Sciatic nerve (tissue), 2 donors: ENCODE measurements at regions not wholly inside any gene's neighbourhood (a gene's known extent, or its start where the extent isn't known, plus 50 kb on each side); places are given as distances from the start of the nearest gene placed in this dataset.
"Not testable (repeated sequence)": the region's sequence is repeated elsewhere in the genome, so short reads cannot be mapped to it uniquely, and the experiment has no call there.

ENCODE experiments used
- ATAC-seq: fragments of 200-7000 bp; cut with Tn5 transposase; one replicate; pipeline ENCODE4 v1.9.1; 2020; ENCODE audit warnings: mild to moderate bottlenecking, moderate library complexity
- DNase-seq: peaks from one replicate; pipeline ENCODE4 v3.0.0-alpha.2; 2020; ENCODE audit warnings: low spot score
- intact Hi-C: fragments of 100-400 bp; cut with DNase I; formaldehyde crosslinking; loops from one replicate; pipeline ENCODE4 v1.14.2; 2022
- donor health status: DM: no; HTN: no; CAD: no.
- donor health status: DM: no; HTN: no; CAD: no.

DNA sequence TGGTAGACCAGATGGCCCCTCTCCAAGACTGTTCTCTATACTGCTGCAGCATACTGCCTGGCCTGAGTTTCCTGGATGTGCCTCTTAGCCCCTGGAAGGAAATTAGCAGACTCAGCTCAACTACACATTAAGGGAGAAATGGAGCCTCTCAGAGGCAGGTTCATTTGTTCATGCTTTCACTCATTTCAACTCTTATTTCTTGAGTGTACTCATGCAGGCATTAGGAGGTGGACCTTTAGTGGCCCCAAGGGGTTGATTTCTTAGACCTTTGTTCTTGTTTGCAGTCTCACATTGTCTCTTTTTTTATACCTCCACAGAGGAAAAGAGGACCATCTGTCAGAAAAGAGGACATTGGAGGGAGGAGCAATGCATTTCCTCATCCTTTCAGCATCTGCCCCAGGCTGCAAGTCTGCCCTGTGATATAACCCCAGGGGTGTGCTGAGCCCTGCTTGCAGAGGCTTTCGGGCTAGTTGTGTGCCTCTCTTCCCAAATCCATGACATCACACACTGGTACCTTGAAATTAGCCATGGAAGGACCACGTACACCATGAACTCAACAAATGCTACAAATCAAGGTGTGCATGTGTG is 456.2 kb downstream of the CD83 start:
- ATAC-seq = no peak
- DNase-seq = no peak
- intact Hi-C loops = no loop called here

DNA sequence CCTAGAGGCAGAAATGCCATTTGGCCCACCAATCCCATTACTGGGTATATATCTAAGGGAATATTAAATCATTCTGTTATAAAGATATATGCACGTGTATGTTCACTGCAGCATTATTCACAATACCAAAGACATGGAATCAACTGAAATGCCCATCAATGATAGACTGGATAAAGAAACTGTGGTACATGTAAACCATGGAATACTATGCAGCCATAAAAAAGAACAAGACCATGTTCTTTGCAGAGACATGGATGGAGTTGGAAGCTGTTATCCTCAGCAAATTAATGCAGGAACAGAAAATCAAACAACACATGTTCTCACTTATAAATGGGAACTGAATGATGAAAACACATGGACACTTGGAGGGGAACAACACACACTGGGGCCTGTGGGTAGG is 458.4 kb downstream of the CD83 start:
- DNase-seq = no peak
- ATAC-seq = no peak
- intact Hi-C loops = no loop called here

DNA sequence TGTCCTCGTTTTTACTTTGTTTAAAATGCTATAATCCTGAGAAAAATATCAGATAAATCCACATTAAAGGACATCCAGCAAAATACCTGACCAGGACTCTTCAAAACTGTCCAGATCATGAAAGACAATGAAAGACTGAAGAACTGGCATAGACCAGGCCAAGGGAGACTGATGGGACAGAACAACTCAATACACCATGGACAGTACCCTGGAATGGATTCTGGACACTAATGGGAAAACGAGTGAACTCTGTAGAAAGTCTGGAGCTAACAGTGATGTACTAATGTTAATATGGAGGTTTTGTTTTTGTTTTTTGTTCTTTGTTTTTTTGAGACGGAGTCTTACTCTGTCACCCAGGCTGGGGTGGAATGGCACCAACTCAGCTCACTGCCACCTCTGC is 461.4 kb downstream of the CD83 start:
- ATAC-seq (no peak), DNase-seq (no peak)

GRCh38 chr6:14582749-14583148 is 465.2 kb downstream of the CD83 start:
- intact Hi-C loops = no loop called here
- DNase-seq (no peak), ATAC-seq (no peak)

More for the DNA sequence above, 461.4 kb downstream of the CD83 start:
- intact Hi-C loops = no loop called here

DNA sequence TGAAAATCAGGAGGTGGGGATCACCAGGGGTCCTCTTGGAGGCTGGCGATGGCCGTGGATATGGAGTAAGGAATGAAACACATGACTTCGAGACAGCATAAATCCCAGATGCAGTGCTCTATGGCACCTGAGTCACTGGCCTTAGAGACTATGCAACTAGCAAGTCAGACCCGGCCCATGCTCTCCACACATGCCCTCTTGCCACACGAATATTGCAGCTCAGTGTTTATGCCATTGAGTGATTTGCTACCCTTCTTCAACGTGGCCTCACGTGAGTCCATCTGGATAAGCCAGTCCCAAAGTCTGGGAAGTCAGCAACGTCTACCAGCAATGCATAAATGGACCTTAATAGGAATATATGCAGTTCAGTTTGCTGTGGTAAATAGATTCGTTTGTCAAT is 466.3 kb downstream of the CD83 start:
- intact Hi-C loops = no loop called here
- ATAC-seq (no peak), DNase-seq (no peak)

DNA sequence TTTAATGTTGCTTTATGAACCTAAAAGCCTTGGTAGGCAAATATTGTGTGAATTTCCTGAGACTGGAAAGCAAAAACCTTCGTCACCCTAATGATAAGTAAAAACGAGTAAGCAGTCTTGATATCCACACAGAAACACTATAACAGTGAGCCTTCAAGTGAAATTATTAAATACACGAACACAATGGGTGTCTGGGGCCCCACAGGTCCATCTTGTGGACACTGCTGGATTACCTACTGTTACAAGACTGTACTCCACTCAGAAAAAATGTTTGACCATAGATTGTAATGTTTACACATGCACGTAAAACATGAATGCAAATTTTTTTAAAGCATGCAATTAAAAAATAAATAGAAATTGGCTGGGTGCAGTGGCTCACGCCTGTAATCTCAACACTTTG is 466.9 kb downstream of the CD83 start:
- ATAC-seq (no peak), DNase-seq (no peak)
- intact Hi-C loops = no loop called here

- DNase-seq (no peak), ATAC-seq (no peak)
- intact Hi-C loops = no loop called here
These were observed 468.1 kb downstream of the CD83 start for GRCh38 chr6:14585689-14586088.

DNA sequence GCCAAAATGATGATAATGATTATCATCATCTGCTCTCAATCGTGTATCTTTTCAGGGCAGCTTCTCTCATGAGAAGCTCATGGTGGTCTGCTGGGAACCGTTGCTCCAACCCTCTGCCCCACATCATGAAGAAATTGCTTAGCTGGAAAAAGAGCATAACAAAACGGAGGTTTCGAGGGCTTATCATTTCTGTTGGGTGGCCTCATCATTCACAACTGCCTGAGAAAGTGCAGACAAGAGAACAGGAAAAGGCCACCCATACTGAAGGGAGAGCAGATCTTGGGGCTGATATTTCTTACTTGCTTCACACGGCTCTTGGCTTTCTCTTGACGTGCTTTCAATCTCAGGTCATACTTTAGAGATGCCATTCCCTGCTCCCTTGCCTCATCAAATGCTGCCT is 471.6 kb downstream of the CD83 start:
- DNase-seq (no peak), ATAC-seq (no peak)
- intact Hi-C loops = no loop called here

- ATAC-seq (no peak), DNase-seq (no peak)
- intact Hi-C loops = no loop called here
These were observed 473.0 kb downstream of the CD83 start for GRCh38 chr6:14590586-14590985.

DNA sequence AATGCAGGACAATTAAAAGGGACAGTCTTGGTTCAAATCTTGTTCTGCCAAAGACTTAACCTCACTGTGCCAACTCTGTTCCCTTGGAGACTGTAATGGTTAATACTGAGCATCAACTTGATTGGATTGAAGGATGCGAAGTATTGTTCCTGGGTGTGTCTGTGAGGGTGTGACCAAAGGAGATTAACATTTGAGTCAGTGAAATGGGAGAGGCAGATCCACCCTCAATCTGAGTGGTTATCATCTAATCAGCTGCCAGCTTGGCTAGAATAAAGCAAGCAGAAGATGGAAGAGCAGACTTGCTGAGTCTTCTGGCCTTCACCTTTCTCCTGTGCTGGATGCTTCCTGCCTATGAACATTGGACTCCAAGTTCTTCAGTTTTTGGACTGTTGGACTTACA is 474.4 kb downstream of the CD83 start:
- intact Hi-C loops = no loop called here
- DNase-seq (no peak), ATAC-seq (no peak)

- no peak for DNase-seq
- ATAC-seq = no peak
- intact Hi-C loops = no loop called here
These were observed 475.7 kb downstream of the CD83 start for GRCh38 chr6:14593286-14593685.

DNA sequence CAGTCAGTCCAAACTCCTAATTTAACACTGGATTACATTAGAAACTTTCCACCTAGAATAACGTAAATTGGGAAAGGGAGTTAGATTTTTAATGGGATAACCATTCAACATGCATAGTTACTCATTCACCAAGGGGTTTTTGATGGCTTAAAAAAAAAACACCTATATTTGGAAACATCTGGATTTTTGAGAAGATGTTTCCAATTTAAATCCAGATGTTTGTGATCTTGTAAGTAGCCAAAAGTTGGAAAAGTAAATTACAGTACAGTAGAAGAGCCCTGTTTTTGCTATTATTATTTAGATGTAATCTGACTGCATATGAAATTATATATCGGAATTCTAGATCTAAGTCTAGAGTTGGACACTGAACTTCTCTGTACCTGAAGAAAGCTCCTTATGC is 478.2 kb downstream of the CD83 start:
- DNase-seq = no peak
- no peak for ATAC-seq
- intact Hi-C loops = no loop called here

DNA sequence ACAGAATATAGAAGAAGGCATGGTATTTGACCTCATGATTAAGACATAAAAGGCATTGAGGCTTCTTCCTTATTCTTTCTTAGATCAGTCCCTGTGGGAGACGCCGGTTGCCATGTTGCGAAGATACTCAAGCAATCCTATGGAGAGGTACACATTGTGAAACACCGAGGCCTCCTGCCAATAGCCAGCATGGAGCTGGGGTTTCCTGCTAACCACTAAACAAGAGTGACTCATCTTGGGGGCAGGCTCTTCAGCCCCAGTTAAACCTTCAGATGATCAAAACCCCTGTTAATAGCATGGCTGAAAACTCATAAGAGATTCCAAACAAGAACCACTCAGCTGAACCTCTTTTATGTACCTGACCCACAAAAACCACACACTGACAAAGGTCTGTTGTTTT is 478.8 kb downstream of the CD83 start:
- intact Hi-C loops = no loop called here
- DNase-seq (no peak), ATAC-seq (no peak)

GRCh38 chr6:14597090-14597489 is 479.5 kb downstream of the CD83 start:
- ATAC-seq (no peak), DNase-seq (no peak)
- intact Hi-C loops = no loop called here

GRCh38 chr6:14598017-14598864 is 480.7 kb downstream of the CD83 start:
- no peak for ATAC-seq
- intact Hi-C loops = no loop called here
- no peak for DNase-seq

GRCh38 chr6:14600306-14600705 is 482.7 kb downstream of the CD83 start:
- ATAC-seq, intact Hi-C loops, DNase-seq: not testable (repeated sequence)

- DNase-seq (no peak), ATAC-seq (no peak)
- intact Hi-C loops = no loop called here
These were observed 483.9 kb downstream of the CD83 start for GRCh38 chr6:14601490-14601889.

GRCh38 chr6:14606353-14606752 is 488.8 kb downstream of the CD83 start:
- DNase-seq (no peak), ATAC-seq (no peak)
- intact Hi-C loops = no loop called here

DNA sequence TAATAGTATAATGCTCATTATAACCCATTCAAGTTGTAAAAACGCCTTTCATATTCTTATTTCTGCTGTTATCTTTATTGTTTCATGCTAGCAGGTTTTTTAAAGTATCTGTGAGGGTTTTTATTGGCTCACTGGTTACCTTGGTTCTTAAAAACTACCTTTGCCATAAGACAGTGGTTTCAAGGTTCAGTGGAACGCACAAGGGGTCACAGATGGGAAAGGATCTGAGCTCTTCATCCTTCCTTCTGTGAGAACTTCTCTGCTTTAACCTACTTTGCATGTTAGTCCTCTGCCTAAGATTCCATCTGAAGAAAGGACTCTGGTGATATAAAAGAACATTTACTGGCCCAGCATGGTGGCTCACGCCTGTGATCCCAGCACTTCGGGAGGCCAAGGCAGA is 492.6 kb downstream of the CD83 start:
- no peak for DNase-seq
- intact Hi-C loops = no loop called here
- ATAC-seq = no peak

DNA sequence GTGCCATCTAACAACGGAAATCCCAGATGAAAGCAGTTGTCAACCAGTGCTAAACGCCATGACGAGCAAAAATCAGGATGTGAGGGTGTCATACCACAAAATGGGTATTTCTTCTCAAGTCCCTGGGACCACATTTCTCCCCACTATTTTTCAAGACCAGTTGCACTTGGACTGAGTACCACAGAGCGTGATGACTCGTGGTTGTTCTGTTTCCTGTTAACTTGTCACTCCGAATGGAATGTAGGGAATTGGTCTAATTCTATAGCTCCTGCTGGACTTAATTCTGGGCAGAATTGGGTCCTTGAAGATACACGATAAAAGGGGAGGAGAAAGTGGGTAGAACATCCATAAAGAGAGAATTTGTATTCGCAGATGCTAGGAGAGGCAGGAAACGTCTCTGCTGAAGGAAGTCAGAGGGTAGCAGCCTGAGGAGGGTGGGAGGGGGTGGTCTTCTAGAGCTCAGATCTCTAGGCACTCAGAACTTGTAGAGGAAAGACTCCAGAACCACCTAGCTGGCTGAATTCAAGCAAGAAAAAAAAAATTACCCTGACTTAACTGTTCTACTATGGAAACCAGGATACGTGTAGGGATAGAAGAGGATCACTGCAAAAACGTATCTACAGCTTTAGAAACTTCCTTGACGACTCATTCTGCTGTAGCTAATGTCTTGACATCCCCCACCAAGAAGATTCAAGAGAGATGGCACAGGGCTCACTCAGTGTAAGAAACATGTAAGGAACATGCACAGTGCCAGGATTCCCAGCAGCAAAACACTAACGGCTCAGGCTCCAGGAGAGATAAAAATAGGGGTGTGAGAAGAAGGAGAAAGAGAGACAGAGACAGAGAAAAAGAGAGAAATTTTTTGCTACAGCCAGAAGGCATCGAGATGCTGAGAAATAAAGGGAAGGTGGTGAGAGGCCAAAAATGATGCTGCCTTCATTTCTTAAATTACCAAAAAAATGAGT is 494.7 kb downstream of the CD83 start:
- DNase-seq = no peak
- ATAC-seq = no peak
- intact Hi-C loops = no loop called here
